ENCODE measurements at regions not wholly inside any gene's neighbourhood (a gene's known extent, or its start where the extent isn't known, plus 50 kb on each side); places are given as distances from the start of the nearest gene placed in this dataset.

DNA sequence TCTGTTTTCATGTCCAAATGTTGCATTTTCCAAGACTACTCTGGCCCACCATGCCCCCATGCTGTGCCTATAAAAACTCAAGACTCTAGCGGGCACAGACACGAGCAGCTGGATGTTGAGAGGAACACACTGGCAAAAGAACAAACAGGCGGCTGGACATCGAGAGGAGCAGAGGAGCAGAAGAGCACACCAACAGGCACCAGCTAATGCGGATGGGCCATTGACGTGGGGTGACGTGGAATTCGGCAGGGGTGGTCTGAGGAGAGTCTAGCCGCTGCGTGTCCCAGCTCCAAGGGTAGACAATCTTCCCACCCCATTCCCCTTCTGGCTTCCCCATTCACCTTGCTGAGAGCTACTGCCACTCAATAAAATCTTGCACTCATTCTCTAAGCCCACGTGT, 54.4 kb upstream of the SMIM30 start:
- Histone ChIP-seq H3K27me3 (no peaks in the 10 kb centered on the region), H3K4me2 (no peak overlapping the region), H3K4me1 (no peaks in the 10 kb centered on the region), H3K9ac (no peak overlapping the region), H3K79me2 (ENCODE audit: low read depth) (no peaks in the 10 kb centered on the region), H3F3A (ENCODE audit: low read depth) (no peaks in the 10 kb centered on the region), H4K20me1 (ENCODE audit: low read depth) (no peaks in the 10 kb centered on the region), H3K4me3 (no peak overlapping the region), H2AFZ (replicated peaks) (no peak overlapping the region), H3K27ac (no peak overlapping the region), H3K36me3 (no peaks in the 10 kb centered on the region), H3K9me3 (ENCODE audit: low read depth) (no peaks in the 10 kb centered on the region)
- H3K27ac Mint-ChIP-seq: no peak overlapping the region
- TF ChIP-seq EZH2 (IDR thresholded peaks at IDR 0.05) (no peak), EZH2phosphoT487 (IDR thresholded peaks at IDR 0.05) (no peak)
- TF ChIP-seq, protein P1, sequence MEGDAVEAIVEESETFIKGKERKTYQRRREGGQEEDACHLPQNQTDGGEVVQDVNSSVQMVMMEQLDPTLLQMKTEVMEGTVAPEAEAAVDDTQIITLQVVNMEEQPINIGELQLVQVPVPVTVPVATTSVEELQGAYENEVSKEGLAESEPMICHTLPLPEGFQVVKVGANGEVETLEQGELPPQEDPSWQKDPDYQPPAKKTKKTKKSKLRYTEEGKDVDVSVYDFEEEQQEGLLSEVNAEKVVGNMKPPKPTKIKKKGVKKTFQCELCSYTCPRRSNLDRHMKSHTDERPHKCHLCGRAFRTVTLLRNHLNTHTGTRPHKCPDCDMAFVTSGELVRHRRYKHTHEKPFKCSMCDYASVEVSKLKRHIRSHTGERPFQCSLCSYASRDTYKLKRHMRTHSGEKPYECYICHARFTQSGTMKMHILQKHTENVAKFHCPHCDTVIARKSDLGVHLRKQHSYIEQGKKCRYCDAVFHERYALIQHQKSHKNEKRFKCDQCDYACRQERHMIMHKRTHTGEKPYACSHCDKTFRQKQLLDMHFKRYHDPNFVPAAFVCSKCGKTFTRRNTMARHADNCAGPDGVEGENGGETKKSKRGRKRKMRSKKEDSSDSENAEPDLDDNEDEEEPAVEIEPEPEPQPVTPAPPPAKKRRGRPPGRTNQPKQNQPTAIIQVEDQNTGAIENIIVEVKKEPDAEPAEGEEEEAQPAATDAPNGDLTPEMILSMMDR (IDR thresholded peaks at IDR 0.05): no peak
- no peaks in the 10 kb centered on the region for H3K36me3 Mint-ChIP-seq
- peaks cover 3% of the 10 kb centered on the region for H3K27me3 Mint-ChIP-seq (ENCODE audit: insufficient read depth, low read depth)
- no peak for DNase-seq (ENCODE audit: low spot score)
- H3K4me3 Mint-ChIP-seq: peak overlapping the region; percentile 28
- no peaks in the 10 kb centered on the region for H3K9me3 Mint-ChIP-seq
- H3K4me1 Mint-ChIP-seq: no peaks in the 10 kb centered on the region

- Histone ChIP-seq H3K4me2 (no peak overlapping the region), H3K4me1 (no peaks in the 10 kb centered on the region), H3K27me3 (no peaks in the 10 kb centered on the region), H3K4me3 (no peak overlapping the region), H3K9ac (no peak overlapping the region), H4K20me1 (ENCODE audit: low read depth) (no peaks in the 10 kb centered on the region), H3F3A (ENCODE audit: low read depth) (no peaks in the 10 kb centered on the region), H3K9me3 (ENCODE audit: low read depth) (no peaks in the 10 kb centered on the region), H3K27ac (no peak overlapping the region), H3K79me2 (ENCODE audit: low read depth) (no peaks in the 10 kb centered on the region), H3K36me3 (no peaks in the 10 kb centered on the region), H2AFZ (replicated peaks) (no peak overlapping the region)
- no peaks in the 10 kb centered on the region for H3K4me1 Mint-ChIP-seq
- H3K36me3 Mint-ChIP-seq: no peaks in the 10 kb centered on the region
- H3K27ac Mint-ChIP-seq: no peak overlapping the region
- TF ChIP-seq EZH2phosphoT487 (IDR thresholded peaks at IDR 0.05) (no peak), EZH2 (IDR thresholded peaks at IDR 0.05) (no peak)
- TF ChIP-seq, protein P1 (IDR thresholded peaks at IDR 0.05): no peak
- peaks cover 4% of the 10 kb centered on the region for H3K27me3 Mint-ChIP-seq (ENCODE audit: insufficient read depth, low read depth)
- no peaks in the 10 kb centered on the region for H3K9me3 Mint-ChIP-seq
- no peak overlapping the region for H3K4me3 Mint-ChIP-seq
- DNase-seq (ENCODE audit: low spot score): no peak
Measured at GRCh38 chr7:113170591-113170990, 52.2 kb upstream of the SMIM30 start.
